Hepatocyte (in vitro differentiated cells): ENCODE measurements at regions not wholly inside any gene's neighbourhood (a gene's known extent, or its start where the extent isn't known, plus 50 kb on each side); places are given as distances from the start of the nearest gene placed in this dataset.

ENCODE experiments used
- DNase-seq: peaks from one replicate; pipeline ENCODE4 v3.0.0-alpha.2; 2016; ENCODE audit warnings: low spot score
- H2AFZ ChIP-seq: fragments of 200-600 bp; sonication (generic); 2 replicates; pipeline ENCODE4 v1.6.0; 2016; ENCODE audit warnings: antibody characterized with exemption, mild to moderate bottlenecking
- H3K27ac ChIP-seq: fragments of 200-600 bp; sonication (generic); 2 replicates; pipeline ENCODE4 v1.5.1; 2016; ENCODE audit warnings: mild to moderate bottlenecking
- H3K27me3 ChIP-seq: fragments of 200-600 bp; sonication (generic); 2 replicates; pipeline ENCODE4 v1.6.1; 2016
- H3K36me3 ChIP-seq: fragments of 200-600 bp; sonication (generic); replicated peaks from 2 replicates; pipeline ENCODE4 v1.5.1; 2016; ENCODE audit warnings: low read depth; ENCODE audit not compliant: insufficient read depth
- H3K4me1 ChIP-seq: fragments of 200-600 bp; sonication (generic); 2 replicates; pipeline ENCODE4 v1.5.1; 2016; ENCODE audit warnings: mild to moderate bottlenecking, moderate library complexity; ENCODE audit not compliant: insufficient read depth
- H3K4me2 ChIP-seq: fragments of 200-600 bp; sonication (generic); 2 replicates; pipeline ENCODE4 v1.6.0; 2016
- H3K4me3 ChIP-seq: fragments of 200-600 bp; sonication (generic); 2 replicates; pipeline ENCODE4 v1.5.1; 2016; ENCODE audit warnings: mild to moderate bottlenecking
- H3K79me2 ChIP-seq: fragments of 200-600 bp; sonication (generic); 2 replicates; pipeline ENCODE4 v1.6.0; 2017; ENCODE audit warnings: mild to moderate bottlenecking
- H3K9me2 ChIP-seq: fragments of 200-600 bp; sonication (generic); replicated peaks from 2 replicates; pipeline ENCODE4 v1.6.0; 2017; ENCODE audit warnings: mild to moderate bottlenecking; ENCODE audit not compliant: insufficient read depth
- H3K9me3 ChIP-seq: fragments of 200-600 bp; sonication (generic); 2 replicates; pipeline ENCODE4 v1.5.1; 2016; ENCODE audit warnings: low read depth, mild to moderate bottlenecking
- H4K20me1 ChIP-seq: fragments of 200-600 bp; sonication (generic); 2 replicates; pipeline ENCODE4 v1.6.0; 2016; ENCODE audit warnings: mild to moderate bottlenecking; ENCODE audit not compliant: insufficient read depth, poor library complexity, severe bottlenecking
- CTCF ChIP-seq: fragments of 200-600 bp; sonication (generic); IDR thresholded peaks from 2 replicates; pipeline ENCODE4 v1.5.1; 2016; ENCODE audit warnings: antibody characterized with exemption, mild to moderate bottlenecking; ENCODE audit not compliant: poor library complexity
- EZH2 ChIP-seq: fragments of 200-600 bp; sonication (generic); IDR thresholded peaks from 2 replicates; pipeline ENCODE4 v1.6.1; 2016; ENCODE audit warnings: antibody characterized with exemption, mild to moderate bottlenecking, borderline replicate concordance
- EZH2phosphoT487 ChIP-seq: fragments of 200-600 bp; sonication (generic); IDR thresholded peaks from one replicate; pipeline ENCODE4 v1.6.1; 2018; ENCODE audit warnings: antibody characterized with exemption, mild to moderate bottlenecking, low read depth, moderate library complexity; ENCODE audit not compliant: unreplicated experiment, severe bottlenecking
- WGBS: methylation state at CpG from one replicate; pipeline ENCODE4 v1.1.6; 2016; ENCODE audit warnings: low lambda C conversion rate; ENCODE audit errors: missing lambda C conversion rate; 5-methylcytosine and 5-hydroxymethylcytosine counted together

GRCh38 chr10:78176320-78177317, 143.0 kb downstream of the RPS24 start:
- Histone ChIP-seq H3K27me3 (peaks cover 3% of the 10 kb centered on the region), H3K9me3 (no peaks in the 10 kb centered on the region), H3K27ac (no peak overlapping the region), H3K9me2 (no peaks in the 10 kb centered on the region), H4K20me1 (no peaks in the 10 kb centered on the region), H3K79me2 (no peaks in the 10 kb centered on the region), H3K4me2 (no peak overlapping the region), H2AFZ (no peak overlapping the region), H3K4me1 (no peaks in the 10 kb centered on the region), H3K4me3 (no peak overlapping the region), H3K36me3 (no peaks in the 10 kb centered on the region)
- WGBS = 92% methylated on average over 24 of the region's 24 CpGs
- no peak for TF ChIP-seq CTCF
- no peak for TF ChIP-seq EZH2
- no peak for TF ChIP-seq EZH2phosphoT487
- DNase-seq = no peak

GRCh38 chr10:78177491-78178185, 144.0 kb downstream of the RPS24 start:
- Histone ChIP-seq H3K9me3 (no peaks in the 10 kb centered on the region), H3K9me2 (no peaks in the 10 kb centered on the region), H3K4me3 (no peak overlapping the region), H3K79me2 (no peaks in the 10 kb centered on the region), H3K27me3 (peaks cover 3% of the 10 kb centered on the region), H2AFZ (no peak overlapping the region), H3K4me2 (no peak overlapping the region), H4K20me1 (no peaks in the 10 kb centered on the region), H3K36me3 (no peaks in the 10 kb centered on the region), H3K27ac (no peak overlapping the region), H3K4me1 (no peaks in the 10 kb centered on the region)
- 86% methylated on average over 20 of the region's 20 CpGs for whole genome bisulfite sequencing
- no peak for TF ChIP-seq EZH2
- TF ChIP-seq CTCF = no peak
- TF ChIP-seq EZH2phosphoT487 = no peak
- no peak for DNase-seq

GRCh38 chr10:78178397-78178796, 144.7 kb downstream of the RPS24 start:
- TF ChIP-seq CTCF = no peak
- TF ChIP-seq EZH2phosphoT487 = no peak
- TF ChIP-seq EZH2 = no peak
- H3K9me2 ChIP-seq = no peaks in the 10 kb centered on the region
- 77% methylated on average over 8 of the region's 8 CpGs for WGBS

More at GRCh38 chr10:78178397-78178796, 144.7 kb downstream of the RPS24 start:
- H3K4me2 ChIP-seq = no peak overlapping the region
- H3K27me3 ChIP-seq = peaks cover 3% of the 10 kb centered on the region
- DNase-seq = no peak
- no peaks in the 10 kb centered on the region for H3K9me3 ChIP-seq
- H3K27ac ChIP-seq = no peak overlapping the region
- H3K79me2 ChIP-seq = no peaks in the 10 kb centered on the region
- H4K20me1 ChIP-seq = no peaks in the 10 kb centered on the region
- H3K36me3 ChIP-seq = no peaks in the 10 kb centered on the region
- no peaks in the 10 kb centered on the region for H3K4me1 ChIP-seq
- H2AFZ ChIP-seq = no peak overlapping the region
- H3K4me3 ChIP-seq = no peak overlapping the region
